Left lung (tissue), 4 donors: ENCODE measurements at regions not wholly inside any gene's neighbourhood (a gene's known extent, or its start where the extent isn't known, plus 50 kb on each side); places are given as distances from the start of the nearest gene placed in this dataset.
"Not testable (repeated sequence)": the region's sequence is repeated elsewhere in the genome, so short reads cannot be mapped to it uniquely, and the experiment has no call there.

ENCODE experiments used
- ATAC-seq: fragments of 200-7000 bp; cut with Tn5 transposase; one replicate; pipeline ENCODE4 v1.9.1; 2020; ENCODE audit warnings: moderate library complexity
- DNase-seq, 4 donors: peaks; one replicate each; pipeline ENCODE4 v3.0.0-alpha.2; 2013 to 2020
- H3K27ac ChIP-seq, 2 donors: fragments of 200-600 bp; sonication (generic) in 1 of 2; one replicate each; pipeline versions ENCODE4 v1.5.0 to v1.8.0; 2020 to 2021
- H3K27me3 ChIP-seq, 2 donors: fragments of 200-600 bp; sonication (generic) in 1 of 2; one replicate each; pipeline versions ENCODE4 v1.5.0 to v1.8.0; 2020 to 2021
- H3K36me3 ChIP-seq, 2 donors: fragments of 200-600 bp; sonication (generic) in 1 of 2; one replicate each; pipeline versions ENCODE4 v1.5.0 to v1.8.0; 2020 to 2021
- H3K4me1 ChIP-seq, 2 donors: fragments of 200-600 bp; one replicate each; pipeline ENCODE4 v1.8.0; 2021
- H3K4me3 ChIP-seq, 2 donors: fragments of 200-600 bp; sonication (generic) in 1 of 2; one replicate each; pipeline versions ENCODE4 v1.5.0 to v1.8.0; 2020 to 2021; ENCODE audit warnings: mild to moderate bottlenecking in 1 of 2
- H3K9me3 ChIP-seq, 2 donors: fragments of 200-600 bp; sonication (generic) in 1 of 2; one replicate each; pipeline versions ENCODE4 v1.5.0 to v1.8.0; 2020 to 2021
- intact Hi-C, 2 donors: fragments of 100-400 bp; cut with DNase I; formaldehyde crosslinking; loops; one replicate each; pipeline versions ENCODE4 v1.11.2 to v1.14.2; 2022
- TF ChIP-seq, protein P1 (sequence below), 2 donors: fragments of 200-600 bp; sonication (generic) in 1 of 2; IDR thresholded peaks; one replicate each; pipeline versions ENCODE4 v1.5.0 to v1.8.0; 2021; ENCODE audit warnings: antibody characterized with exemption in 2 of 2
- donor health status: DM: no; HTN: yes; CAD: no.
- donor health status: DM: no; HTN: no; CAD: no.

DNA sequence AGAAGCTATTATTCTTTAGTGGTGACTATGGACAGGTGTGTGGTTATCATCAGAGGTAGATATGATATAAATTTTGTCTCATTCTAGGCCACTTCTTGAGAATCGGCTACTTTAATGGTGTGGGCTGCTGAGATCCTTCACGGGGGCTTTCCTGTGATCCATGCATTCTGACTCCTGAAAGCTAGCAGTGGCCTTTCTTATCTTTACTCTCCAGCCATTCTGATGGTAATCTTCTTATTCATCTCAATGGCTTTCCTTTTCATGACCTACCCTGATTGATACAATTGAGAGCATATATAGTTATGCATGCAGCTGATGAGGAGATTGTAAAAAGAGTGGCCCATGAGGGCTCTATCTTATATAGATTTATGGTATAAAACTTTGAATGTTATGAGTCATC, 78.3 kb upstream of the ZPLD1 start:
- Histone ChIP-seq H3K27me3 (no peaks in the 10 kb centered on the region), H3K4me3 (no peak overlapping the region), H3K27ac (no peak overlapping the region), H3K36me3 (no peaks in the 10 kb centered on the region), H3K9me3 (no peaks in the 10 kb centered on the region), H3K4me1 (no peaks in the 10 kb centered on the region)
- ATAC-seq (no peak), DNase-seq (no peak)
- TF ChIP-seq, protein P1, sequence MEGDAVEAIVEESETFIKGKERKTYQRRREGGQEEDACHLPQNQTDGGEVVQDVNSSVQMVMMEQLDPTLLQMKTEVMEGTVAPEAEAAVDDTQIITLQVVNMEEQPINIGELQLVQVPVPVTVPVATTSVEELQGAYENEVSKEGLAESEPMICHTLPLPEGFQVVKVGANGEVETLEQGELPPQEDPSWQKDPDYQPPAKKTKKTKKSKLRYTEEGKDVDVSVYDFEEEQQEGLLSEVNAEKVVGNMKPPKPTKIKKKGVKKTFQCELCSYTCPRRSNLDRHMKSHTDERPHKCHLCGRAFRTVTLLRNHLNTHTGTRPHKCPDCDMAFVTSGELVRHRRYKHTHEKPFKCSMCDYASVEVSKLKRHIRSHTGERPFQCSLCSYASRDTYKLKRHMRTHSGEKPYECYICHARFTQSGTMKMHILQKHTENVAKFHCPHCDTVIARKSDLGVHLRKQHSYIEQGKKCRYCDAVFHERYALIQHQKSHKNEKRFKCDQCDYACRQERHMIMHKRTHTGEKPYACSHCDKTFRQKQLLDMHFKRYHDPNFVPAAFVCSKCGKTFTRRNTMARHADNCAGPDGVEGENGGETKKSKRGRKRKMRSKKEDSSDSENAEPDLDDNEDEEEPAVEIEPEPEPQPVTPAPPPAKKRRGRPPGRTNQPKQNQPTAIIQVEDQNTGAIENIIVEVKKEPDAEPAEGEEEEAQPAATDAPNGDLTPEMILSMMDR (IDR thresholded peaks at IDR 0.05) = no peak
- intact Hi-C loops = no loop called here

DNA sequence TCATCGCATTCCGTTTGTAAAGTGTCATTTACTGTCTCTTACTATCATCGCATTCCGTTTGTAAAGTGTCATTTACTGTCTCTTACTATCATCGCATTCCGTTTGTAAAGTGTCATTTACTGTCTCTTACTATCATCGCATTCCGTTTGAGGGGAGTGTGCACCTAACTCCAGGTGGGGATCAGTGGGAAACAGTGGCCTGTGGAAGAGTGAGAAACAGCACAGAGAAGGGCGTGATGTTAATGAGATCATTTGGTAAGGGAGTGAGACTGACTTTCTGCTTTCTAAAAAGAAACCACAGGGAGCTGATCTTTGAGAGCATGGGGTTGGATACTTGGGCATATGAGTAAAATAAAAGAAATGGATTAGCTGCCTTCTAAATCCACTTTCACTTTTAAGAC, 77.5 kb upstream of the ZPLD1 start:
- DNase-seq, intact Hi-C loops, H3K27ac ChIP-seq, H3K4me3 ChIP-seq, ATAC-seq, H3K4me1 ChIP-seq, H3K27me3 ChIP-seq, H3K9me3 ChIP-seq, H3K36me3 ChIP-seq: not testable (repeated sequence)

DNA sequence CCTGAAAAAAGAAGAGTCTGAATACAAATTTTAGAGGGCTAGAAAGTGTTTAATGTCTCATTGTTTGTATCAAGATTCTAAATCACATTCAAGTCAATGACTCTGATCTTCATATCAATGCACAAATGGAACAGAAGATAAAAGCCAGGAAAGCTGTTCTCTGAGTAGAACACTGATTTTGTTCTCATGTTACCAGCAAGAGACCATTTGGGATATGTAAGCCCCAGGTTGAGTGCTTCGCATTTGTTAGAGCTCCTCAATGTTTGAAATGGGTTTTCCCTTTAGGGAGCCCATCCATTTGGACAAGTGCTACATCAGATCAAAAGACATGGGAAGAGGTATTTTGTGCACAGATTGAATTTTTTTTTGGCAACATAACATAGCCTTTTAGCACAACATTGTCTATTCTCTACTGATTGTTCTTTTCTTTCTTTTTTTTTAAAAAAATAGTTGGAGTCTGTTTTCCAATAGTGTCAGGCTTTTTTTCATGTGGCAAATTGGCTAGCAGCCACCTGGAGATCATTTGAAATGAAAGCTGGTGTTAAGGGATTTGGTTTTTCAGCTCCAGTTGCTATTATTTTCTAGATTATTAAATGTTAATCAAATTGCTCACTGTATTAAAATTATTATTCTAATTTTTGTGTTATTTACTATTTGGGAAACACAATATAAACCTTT, 74.5 kb upstream of the ZPLD1 start:
- DNase-seq (no peak), ATAC-seq (no peak)
- H3K9me3 ChIP-seq = peaks cover 0 to 28% of the 10 kb centered on the region in 2 donors
- TF ChIP-seq, protein P1 (IDR thresholded peaks at IDR 0.05) = no peak
- no peaks in the 10 kb centered on the region for H3K4me1 ChIP-seq
- no peaks in the 10 kb centered on the region for H3K36me3 ChIP-seq
- H3K27me3 ChIP-seq = no peaks in the 10 kb centered on the region
- H3K4me3 ChIP-seq = no peak overlapping the region
- intact Hi-C loops = no loop called here
- H3K27ac ChIP-seq = no peak overlapping the region

DNA sequence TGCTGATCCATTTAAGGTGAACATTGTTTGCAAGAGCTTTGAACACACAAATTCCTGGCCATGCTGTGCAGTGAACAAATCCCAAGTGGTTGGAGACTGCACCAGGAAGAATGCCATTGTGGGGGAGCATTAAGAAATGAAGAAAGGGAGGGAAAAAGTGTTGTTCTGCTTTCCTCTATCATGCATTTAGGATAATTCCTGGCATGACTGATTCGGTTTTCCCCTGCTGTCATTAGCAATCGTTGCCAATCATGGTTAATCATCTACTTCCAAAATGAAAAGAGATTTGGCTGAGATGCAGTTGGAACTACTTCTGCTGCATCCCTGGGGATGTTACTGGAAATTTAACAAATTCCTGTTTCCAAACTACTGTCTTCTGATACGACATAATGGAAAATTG, 73.7 kb upstream of the ZPLD1 start:
- Histone ChIP-seq H3K36me3 (no peaks in the 10 kb centered on the region), H3K9me3 (peaks cover 0 to 28% of the 10 kb centered on the region in 2 donors), H3K27me3 (no peaks in the 10 kb centered on the region), H3K4me3 (no peak overlapping the region), H3K27ac (no peak overlapping the region), H3K4me1 (no peaks in the 10 kb centered on the region)
- TF ChIP-seq, protein P1 (IDR thresholded peaks at IDR 0.05) = no peak
- DNase-seq = no peak
- intact Hi-C loops = no loop called here
- ATAC-seq = no peak

DNA sequence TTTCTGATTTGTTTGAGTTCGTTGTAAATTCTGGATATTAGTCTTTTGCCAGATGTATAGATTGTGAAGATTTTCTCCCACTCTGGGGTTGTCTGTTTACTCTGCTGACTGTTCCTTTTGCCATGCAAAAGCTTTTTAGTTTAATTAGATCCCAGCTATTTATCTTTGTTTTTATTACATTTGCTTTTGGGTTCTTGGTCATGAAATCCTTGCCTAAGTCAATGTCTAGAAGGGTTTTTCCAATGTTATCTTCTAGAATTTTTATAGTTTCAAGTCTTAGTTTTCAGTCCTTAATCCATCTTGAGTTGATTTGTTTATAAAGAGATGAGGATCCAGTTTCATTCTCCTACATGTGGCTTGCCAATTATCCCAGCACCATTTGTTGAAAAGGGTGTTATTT, 68.7 kb upstream of the ZPLD1 start:
- DNase-seq, ATAC-seq, H3K4me1 ChIP-seq, H3K27me3 ChIP-seq, intact Hi-C loops, H3K36me3 ChIP-seq, H3K27ac ChIP-seq, H3K4me3 ChIP-seq: not testable (repeated sequence)
- H3K9me3 ChIP-seq = peaks cover 0 to 28% of the 10 kb centered on the region in 2 donors

DNA sequence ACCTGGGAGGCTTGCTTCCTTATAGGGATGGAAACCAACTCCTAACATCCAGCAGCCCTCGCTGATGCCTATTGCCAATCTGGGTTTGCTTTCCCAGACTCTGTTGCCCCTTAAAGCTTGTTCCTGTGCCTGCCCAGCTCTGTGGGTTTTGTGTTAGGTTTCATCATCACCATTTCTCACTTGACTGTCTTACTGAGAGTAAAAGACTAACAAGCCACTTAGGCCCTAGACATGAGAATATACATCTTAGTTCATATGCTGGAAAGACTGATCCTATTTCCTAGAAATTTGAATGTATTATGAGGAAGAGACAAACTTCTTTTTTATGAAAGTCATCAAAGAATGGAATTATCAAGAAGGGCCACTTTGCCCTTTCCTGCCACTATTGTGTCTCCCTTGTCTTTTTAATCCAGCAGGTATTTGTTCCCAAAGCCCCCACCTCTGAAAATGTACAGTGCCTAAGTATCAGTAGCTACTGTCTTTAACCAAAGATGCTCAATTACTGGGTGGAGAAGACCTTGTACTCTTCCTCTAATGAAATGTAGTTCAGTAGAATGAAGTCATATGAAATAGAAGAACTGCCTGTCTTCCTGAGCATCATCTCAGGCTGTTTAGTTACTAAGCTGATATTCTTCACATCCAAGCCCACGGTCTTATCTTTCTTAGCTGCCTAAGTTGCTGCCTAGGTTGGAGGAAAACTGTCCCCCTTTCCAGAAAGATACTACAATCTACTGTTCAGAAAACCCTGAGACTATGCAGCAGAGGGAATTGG, 59.8 kb upstream of the ZPLD1 start:
- DNase-seq (no peak), ATAC-seq (no peak)
- Histone ChIP-seq H3K27me3 (no peaks in the 10 kb centered on the region), H3K27ac (no peak overlapping the region), H3K9me3 (no peaks in the 10 kb centered on the region), H3K4me3 (no peak overlapping the region), H3K36me3 (no peaks in the 10 kb centered on the region), H3K4me1 (no peaks in the 10 kb centered on the region)
- intact Hi-C loops = no loop called here
- TF ChIP-seq, protein P1 (IDR thresholded peaks at IDR 0.05) = no peak
